Iris pigment epithelial cell (primary cell): ENCODE measurements at regions not wholly inside any gene's neighbourhood (a gene's known extent, or its start where the extent isn't known, plus 50 kb on each side); places are given as distances from the start of the nearest gene placed in this dataset.
"Not testable (repeated sequence)": the region's sequence is repeated elsewhere in the genome, so short reads cannot be mapped to it uniquely, and the experiment has no call there.

Experiments
- DNase-seq: peaks from one replicate; pipeline ENCODE4 v3.0.0-alpha.2; 2011; ENCODE audit warnings: low read depth

GRCh38 chr2:222760301-222760897, 88.9 kb downstream of the MOGAT1 start:
- no peak for DNase-seq

- DNase-seq = no peak
Observed at GRCh38 chr2:222761888-222762287, 90.4 kb downstream of the MOGAT1 start.

GRCh38 chr2:222762342-222762741, 90.9 kb downstream of the MOGAT1 start:
- no peak for DNase-seq

GRCh38 chr2:222765883-222766282, 94.4 kb downstream of the MOGAT1 start:
- DNase-seq = not testable (repeated sequence)

- not testable (repeated sequence) for DNase-seq
Observed at GRCh38 chr2:222768019-222768418, 92.8 kb upstream of the ACSL3 start.

- no peak for DNase-seq
Observed at GRCh38 chr2:222769446-222769845, 91.4 kb upstream of the ACSL3 start.

- DNase-seq = no peak
Observed at GRCh38 chr2:222769941-222770340, 90.9 kb upstream of the ACSL3 start.

- DNase-seq = no peak
Observed at GRCh38 chr2:222771832-222772231, 89.0 kb upstream of the ACSL3 start.

- no peak for DNase-seq
Observed at GRCh38 chr2:222774941-222775340, 85.9 kb upstream of the ACSL3 start.

- DNase-seq = no peak
Observed at GRCh38 chr2:222776792-222777191, 84.0 kb upstream of the ACSL3 start.

- DNase-seq = no peak
Observed at GRCh38 chr2:222778400-222778799, 82.4 kb upstream of the ACSL3 start.

GRCh38 chr2:222779145-222779832, 81.5 kb upstream of the ACSL3 start:
- DNase-seq = no peak

GRCh38 chr2:222780051-222780450, 80.8 kb upstream of the ACSL3 start:
- DNase-seq = no peak

GRCh38 chr2:222782201-222782730, 78.6 kb upstream of the ACSL3 start:
- DNase-seq = peak; percentile 28

- DNase-seq = no peak
Observed at GRCh38 chr2:222783592-222783991, 77.2 kb upstream of the ACSL3 start.

- DNase-seq = no peak
Observed at GRCh38 chr2:222790932-222791331, 69.9 kb upstream of the ACSL3 start.

GRCh38 chr2:222792001-222792611, 68.7 kb upstream of the ACSL3 start:
- no peak for DNase-seq

GRCh38 chr2:222794585-222795449, 66.0 kb upstream of the ACSL3 start:
- DNase-seq = no peak

- DNase-seq = no peak
Observed at GRCh38 chr2:222795450-222796357, 65.1 kb upstream of the ACSL3 start.

GRCh38 chr2:222796413-222797103, 64.3 kb upstream of the ACSL3 start:
- peak; percentile 42 for DNase-seq

- peak; percentile 50 for DNase-seq
Observed at GRCh38 chr2:222797261-222797660, 63.6 kb upstream of the ACSL3 start.
